NCI-H774 (cell line): ENCODE measurements at regions not wholly inside any gene's neighbourhood (a gene's known extent, or its start where the extent isn't known, plus 50 kb on each side); places are given as distances from the start of the nearest gene placed in this dataset.
"Not testable (repeated sequence)": the region's sequence is repeated elsewhere in the genome, so short reads cannot be mapped to it uniquely, and the experiment has no call there.

Experiments
- DNase-seq: peaks from one replicate; lab custom pipeline; 2025; lab: John Stamatoyannopoulos, UW

DNA sequence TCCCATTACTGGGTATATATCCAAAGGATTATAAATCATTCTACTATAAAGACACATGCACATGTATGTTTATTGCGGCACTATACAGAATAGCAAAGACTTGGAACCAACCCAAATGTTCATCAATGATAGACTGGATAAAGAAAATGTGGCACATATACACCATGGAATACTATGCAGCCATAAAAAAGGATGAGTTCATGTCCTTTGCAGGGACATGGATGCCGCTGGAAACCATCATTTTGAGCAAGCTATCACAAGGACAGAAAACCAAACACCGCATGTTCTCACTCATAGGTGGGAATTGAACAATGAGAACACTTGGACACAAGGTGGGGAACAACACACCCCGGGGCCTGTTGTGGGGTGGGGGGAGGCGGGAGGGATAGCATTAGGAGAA, 57.0 kb upstream of the NEUROD1 start:
- not testable (repeated sequence) for DNase-seq

DNA sequence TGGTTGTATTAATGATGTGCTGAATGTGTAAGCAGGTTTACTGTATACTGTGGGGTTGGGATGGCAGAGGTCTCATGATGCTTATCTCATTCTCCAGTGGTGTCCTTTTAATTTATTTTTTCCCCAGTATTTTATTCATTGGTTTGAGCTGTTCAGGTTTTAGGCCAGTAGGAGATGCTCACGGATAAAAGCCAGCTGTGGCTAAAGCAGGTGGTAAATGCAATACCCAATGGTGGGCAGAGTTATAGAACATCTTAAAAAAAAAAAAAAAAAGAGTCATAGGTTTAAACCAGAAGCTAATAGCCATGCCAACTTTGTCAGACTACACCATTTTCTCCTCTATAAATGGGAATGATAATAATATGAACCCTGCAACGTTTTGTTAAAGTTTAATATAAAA, 57.8 kb upstream of the NEUROD1 start:
- no peak for DNase-seq

DNA sequence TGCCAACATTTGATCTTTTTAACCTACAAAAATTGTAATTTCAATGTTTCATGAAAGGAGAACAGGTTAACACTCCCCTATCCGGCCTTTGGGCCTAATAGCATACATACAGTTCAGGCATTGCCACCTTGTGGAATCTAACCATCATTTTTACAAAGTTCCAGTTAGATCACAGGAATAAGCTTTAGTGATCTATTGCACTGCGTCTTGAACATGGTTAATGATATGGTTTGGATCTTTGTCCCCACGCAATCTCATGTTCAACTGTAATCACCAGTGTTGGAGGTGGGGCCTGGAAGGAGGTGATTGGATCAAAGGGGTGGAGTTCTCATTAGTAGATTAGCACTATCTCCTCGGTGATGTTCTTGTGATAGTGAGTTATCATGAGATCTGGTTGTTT, 58.2 kb upstream of the NEUROD1 start:
- no peak for DNase-seq

DNA sequence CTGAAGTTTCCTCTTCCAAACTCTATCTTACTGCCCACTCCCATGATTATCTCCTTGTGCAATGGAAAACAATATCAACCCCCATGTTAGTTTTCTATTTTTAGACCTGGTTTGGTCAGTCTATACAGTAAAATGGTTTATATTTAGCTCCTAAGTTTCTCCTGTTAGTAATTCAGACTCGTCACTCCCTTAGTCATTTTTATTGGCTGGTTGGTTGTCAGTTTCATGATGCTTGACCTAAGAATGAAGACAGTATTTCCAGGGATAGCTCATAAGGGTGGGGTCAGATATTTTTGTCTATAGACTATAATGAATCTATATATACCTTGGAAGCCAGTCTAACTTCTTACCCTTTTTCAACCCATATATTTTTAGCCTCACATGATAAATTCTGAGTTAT, 61.4 kb upstream of the NEUROD1 start:
- no peak for DNase-seq

DNA sequence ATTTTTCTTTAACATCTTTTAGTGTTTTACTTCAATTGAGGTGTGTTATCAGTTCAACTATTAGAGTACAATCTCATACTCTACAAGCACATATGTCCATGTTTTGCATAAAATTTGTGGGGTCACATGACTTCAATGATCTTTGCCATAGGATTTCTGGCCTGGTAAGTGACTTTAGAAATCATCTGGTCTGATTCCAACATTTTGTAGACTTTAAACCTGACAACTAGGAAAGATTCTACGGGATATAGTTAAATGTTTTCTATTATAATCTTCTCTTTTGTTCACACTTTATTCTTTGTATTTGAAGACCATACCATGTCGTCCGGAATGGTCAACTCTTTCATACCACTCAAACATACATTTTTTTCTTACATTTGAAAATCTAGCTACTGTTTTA, 62.0 kb upstream of the NEUROD1 start:
- DNase-seq, result no peak

DNA sequence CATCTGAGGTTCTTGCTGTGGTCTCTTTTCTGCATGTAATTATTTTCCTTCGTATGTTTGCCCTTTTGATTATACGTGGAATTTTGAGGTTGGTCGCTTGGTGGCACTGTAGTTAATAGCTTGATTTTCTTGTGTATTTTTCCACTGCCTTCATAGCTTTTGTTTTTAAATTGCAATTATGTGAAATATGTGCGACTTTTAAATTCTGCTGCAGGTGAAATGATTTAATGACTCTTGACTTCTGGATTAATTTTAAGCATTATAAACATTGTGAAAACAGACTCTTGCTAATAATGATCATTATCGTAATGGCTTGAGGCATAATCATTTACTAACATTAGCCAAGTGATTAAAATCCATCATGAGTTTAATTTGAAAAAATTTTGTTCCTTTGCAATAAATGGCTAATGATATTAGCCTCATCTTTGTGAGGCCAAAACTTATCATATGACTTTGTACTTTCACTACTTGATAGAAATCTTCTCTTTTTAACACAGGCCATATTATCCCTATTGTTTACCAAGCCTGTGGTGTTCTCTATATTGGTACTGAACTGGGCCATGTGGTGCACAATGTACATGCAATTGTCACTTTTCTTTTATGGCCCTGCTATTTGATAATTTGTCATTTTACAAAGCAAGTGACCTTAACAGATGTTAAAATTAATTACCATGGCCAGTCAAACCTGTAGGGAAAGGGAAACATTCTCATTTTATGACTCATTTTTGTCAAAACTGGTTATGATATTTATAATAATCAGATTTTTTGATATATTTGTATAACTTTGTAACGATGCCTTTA, 62.8 kb upstream of the NEUROD1 start:
- DNase-seq, result no peak

DNA sequence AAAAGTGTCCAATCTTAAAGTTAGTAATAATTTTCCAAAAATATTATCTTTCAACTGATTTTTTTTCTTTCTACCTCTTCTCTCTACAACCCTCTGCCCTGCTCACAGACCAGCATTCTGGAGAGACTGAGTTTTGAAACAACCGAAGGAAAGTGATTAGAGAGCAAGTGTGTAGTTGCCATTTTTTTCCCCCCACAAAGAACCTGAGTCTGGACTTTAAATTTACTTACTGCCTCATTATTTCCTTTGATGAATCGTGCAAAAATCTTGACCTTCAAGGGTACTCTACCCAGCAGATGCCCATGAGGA, 63.4 kb upstream of the NEUROD1 start:
- DNase-seq, result no peak

DNA sequence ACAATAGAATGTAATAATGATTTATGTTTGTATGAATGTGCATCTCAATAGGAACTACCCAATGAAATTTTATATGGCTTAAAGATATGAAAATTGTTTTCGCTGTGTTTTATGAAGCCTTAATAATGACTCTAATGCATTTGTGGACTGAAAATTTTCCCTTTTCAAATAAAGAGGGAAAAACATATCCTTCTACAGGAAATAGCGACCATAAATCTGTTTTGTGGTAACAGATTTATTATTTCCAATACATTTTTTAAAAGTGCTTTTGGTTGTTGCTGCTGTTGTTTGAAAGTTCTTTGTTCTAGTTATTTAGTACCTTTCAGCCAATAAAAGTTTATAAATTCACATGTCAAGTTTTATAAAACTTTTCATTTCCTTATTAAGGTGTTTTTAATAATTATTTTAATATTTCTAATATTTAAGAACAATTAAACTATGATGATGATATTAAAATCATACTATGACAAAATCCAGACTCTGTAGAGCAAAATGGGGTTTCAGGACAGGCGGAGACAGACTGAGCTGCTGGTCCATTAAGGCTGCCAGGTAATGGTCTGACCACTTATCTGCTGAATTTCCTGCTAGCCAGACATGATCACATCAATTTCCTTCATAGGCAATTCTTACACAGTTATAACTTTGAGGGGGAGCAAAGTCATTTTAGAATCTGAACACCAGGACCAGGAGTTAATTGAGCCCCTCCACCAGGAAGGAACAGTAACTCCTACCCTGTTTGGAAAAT, 65.7 kb upstream of the NEUROD1 start:
- no peak for DNase-seq

DNA sequence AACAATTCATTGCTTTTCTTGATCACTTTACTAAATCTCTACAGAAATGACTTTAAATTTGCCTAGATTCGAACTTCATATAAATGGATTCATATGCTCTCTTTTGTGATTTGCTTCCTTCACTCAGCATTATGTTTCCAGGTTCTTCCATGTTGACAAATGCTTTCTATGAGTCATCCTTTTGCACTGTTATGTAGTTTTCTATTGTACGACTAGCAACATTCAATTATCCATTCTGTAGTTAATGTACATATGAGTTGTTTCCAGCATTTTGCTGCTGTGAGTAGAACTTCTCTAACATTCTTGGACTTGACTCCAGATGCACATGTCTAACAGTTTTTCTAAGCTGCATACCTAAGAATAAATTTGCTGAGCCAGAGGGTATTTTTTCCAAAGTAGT, 66.5 kb upstream of the NEUROD1 start:
- DNase-seq, result no peak

DNA sequence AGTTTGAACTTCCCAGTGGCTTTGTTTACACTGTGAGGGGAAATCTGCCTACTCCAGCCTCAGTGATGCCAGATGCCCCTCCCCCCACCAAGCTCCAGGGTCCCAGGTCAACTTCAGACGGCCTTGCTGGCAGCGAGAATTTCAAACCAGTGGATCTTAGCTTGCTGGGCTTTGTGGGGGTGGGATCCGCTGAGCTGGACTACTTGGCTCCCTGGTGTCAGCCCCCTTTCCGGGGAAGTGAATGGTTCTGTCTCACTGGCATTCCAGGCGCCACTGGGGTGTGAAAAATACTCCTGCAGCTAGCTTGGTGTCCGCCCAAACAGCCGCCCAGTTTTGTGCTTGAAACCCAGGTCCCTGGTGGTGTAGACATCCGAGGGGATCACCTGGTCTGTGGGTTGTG, 70.0 kb upstream of the NEUROD1 start:
- no peak for DNase-seq

DNA sequence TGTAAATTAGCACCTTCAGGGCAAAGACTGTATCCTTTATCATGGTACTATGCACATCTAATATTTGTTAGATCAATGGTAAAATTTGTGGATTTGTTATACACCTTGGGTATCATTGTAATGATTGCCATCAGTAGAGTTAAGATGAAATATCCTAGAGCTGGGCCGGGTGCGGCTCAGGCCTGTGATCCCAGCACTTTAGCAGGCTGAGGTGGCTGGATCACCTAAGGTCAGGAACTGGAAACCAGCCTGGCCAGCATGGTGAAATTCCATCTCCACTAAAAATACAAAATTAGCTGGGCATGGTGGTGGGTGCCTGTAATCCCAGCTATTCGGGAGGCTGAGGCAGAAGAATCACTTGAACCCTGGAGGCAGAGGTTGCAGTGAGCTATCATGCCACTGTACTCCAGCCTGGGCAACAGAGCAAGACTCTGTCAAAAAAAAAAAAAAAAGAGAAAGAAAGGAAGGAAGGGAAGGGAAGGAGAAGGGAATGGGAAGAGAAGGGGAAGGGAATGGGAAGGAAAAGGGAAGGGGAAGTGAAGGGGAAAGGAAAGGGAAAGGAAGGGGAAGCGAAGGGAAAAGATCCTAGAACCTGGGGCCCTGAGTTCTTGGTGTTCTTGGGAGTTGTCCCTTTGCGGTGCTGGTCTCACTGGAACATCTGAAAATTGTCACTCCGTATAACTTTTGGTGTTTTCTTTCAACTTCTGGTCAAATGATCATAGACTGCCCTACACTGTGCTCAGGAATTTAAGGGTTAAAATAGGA, 71.1 kb upstream of the NEUROD1 start:
- no peak for DNase-seq

DNA sequence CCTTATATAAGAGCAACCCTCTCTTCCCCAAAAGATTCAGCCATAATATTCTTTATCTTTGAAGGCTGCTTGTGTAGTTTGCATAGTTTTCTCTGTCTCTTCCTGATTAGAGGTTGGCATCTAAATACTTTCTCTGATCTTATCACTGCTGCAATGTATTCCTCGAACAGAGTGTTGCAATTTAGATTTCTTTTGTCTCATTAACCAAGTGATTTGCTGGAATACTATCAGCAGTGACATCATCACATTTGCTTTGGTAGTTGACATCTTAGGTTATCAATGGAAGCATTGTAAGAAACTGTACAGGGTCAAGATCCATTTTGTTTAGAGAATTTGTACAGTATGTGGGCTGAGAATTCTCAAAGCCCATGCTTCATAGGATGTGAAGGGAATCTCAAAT, 72.0 kb upstream of the NEUROD1 start:
- no peak for DNase-seq

DNA sequence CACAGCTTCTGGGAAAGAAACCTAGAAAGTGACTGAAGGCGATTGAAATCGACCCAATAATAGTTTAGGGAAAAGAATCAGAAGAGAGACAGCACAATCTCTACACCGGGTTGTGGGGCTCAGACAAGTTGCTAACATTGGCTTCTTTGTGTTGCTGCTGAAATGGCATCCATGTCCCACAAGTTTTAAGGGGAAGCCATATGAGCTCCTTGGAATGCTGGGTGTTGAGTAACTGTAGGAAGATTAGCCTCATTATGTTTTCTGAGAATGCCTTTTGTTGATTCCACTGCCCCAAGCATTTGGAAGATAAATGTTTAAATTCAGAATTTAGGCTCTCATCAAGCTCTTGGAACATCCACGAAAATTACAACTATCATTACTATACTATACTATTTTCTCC, 73.4 kb upstream of the NEUROD1 start:
- DNase-seq, result no peak

DNA sequence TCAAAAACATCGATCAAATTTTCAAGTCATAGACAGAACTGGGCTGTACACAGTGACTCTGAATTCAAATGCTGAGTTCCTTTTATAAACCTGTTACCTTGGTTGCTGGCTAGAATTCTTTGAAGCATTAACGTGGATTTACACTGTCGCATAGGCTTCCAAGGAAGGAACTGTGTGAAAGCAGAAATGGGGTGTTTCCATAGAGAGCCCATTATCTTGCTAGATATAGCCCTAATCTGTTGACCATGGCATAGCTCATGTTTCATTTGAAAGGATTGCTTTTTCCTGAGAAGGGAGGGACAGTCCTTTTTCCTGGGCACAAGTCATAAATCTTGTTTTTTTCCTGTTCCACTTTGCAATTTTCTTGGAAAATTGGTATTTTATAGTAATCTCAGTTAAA, 73.8 kb upstream of the NEUROD1 start:
- no peak for DNase-seq

DNA sequence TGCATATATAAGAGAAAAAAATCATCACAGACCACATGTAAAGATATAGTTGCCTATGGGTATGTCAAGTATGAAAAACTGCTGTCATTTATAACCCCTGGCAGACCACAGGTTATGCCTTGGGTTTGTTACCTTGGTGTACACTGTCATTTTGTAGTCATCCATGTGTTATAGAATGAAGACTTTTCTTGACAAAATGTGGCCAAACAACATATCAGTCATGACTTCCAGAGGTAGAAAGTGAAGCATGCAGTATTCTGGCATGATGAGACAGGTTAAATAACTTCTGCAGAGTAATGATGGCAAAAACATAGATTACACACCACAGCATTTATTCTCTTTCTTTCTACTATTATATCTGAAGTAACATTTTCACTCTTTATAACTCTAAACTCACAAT, 74.9 kb upstream of the NEUROD1 start:
- no peak for DNase-seq

DNA sequence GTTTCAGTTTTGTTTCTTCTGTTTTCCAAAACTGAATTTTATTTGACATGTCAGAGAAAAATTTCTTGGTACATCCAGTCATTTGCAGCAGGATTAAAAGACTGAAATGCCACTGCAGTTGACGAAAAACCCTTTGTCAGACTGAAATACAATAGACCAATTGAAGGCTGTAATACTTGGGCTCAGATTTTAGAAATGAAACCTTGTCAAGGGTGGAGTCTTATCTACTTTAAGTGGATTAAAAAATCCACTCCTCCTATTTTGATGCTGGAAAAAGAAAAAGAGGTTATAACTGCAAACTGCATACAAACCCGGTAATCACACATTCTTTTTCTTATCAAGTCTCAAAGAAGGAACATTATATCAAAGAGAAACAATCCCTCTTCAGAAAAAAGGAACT, 80.2 kb upstream of the NEUROD1 start:
- no peak for DNase-seq

DNA sequence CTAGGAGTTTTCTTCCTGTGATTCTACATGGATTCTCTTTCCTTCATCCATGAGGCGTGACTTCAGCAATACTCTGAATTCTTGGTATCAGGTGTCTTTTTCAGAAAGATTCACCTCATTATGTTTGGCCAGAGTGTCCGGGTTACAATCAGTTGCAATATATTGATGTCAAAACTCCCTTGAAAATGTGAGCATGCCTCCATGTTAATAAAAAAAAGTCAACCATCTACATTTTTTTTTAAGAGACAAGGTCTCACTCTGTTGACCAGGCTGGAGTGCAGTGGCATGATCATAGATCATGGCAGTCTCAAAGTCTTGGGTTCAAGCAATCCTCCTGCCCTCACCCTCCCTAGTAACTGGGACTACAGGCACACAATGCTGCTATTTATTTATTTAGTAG, 80.9 kb upstream of the NEUROD1 start:
- DNase-seq, result no peak

DNA sequence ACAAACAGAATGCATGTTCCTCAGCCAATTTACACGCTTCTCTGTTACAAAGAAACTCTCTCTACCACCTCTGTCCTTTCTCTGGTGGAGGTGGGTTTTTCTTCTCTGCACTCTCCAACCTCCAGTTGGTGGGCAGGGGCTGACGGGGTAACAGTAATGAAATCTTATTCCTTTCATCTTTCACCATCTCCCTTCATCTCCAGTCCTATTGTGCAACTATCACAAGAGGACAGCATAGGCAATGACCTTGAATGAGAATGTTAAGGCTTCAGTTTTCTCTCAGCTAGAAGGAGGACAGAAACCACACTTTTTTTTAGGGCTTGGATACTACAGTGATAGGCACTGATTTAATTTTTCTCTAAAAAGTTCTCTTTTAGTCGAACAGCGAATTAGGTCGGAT, 81.7 kb upstream of the NEUROD1 start:
- no peak for DNase-seq

DNA sequence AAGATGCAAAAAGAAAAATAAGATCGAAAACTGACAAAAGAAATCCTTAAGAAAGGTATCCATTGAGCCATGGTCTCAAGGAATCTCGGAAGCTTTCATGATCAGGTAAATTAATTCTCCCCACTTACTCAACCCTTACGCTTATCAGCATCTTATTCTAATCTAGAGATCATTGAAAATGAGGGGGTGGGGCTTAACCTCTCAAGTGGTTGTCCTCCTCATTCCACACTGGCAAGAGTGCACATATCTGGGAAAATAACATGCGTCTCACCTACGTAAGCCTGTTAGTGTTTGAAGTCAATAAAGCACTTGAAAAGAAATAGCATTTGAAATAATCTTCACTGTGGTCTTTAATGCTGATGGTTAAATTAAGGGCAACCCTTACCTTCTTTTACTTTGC, 82.5 kb upstream of the NEUROD1 start:
- DNase-seq, result no peak

DNA sequence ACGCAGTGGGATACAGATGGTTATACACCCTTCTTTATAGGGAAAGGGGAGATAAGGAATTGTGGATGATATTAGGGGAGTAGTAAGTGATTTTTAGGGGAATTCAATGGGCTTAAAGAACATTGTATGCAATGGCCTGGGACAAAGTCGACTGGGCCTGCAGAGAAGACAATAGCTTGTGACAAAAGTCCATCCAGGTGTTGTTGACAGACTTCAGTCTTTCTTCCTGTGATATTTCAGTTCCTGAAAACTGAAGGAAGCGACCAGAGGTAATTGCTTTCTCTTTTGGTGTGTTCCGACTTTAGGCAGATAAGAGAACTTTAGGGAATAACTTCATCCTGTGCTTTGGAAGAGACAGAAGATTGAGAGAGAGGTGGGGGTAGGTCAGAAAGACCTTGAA, 83.1 kb upstream of the NEUROD1 start:
- no peak for DNase-seq

DNA sequence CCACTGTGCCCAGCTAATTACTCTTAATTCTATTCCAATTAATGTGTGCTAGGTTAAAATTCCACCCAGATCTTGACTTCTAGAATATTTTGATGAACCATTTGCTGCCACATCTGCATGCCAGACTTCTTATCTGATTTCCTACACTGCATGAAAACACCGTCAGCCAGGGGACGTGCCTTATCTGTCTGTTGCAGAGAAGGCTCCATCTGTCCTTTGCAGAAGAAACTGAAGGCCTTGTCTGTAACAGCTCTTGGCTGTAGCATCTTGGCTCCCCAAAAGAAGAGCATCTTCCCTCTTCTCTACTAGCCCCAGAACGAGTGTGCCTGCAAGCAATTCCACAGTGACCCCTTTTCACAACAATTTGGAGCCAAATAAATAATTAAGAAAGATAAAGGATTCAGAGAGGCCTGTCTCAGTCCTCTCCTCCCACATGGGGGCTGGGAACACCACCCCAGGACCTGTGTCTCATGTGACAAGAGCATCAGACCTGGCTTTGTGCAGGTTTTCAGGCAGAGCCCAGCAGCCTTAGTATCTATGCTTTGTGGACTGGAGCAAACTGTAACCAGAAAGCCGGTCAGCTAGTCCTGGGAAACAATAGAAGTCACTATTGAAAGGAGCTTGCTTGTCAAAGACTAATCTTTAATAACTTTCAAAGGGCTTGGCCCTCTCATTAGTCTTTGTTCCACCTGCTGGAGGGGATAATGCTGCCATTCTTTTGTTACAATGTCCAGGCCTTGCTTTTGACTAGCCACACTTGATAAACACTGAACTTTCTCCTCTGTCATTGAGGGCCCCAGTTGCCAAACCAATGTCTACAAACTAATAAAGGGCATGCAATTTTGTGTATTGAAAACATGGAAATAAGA, 84.0 kb upstream of the NEUROD1 start:
- DNase-seq, result no peak

DNA sequence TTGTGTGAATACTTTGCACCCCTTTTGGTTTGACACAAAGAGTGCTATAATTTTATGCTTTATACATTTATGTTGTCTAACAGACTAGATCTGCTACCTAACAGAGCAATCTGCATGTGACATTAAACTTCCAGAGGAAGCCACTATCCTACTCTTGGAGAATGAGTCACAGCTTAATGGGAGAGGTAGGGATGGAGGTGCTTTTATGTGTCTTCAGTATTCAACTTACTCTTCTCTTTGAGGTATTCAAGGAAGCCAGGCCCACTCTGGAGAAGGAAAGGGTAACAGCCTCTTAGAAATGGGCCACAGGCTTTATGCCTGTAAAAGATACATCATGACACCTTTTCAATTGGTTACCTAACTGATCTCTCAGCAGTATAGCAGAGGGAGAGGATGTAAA, 85.8 kb upstream of the NEUROD1 start:
- no peak for DNase-seq
